DND-41 (cell line): ENCODE measurements at regions not wholly inside any gene's neighbourhood (a gene's known extent, or its start where the extent isn't known, plus 50 kb on each side); places are given as distances from the start of the nearest gene placed in this dataset.

Experiments used
- EZH2 ChIP-seq: IDR thresholded peaks from 3 replicates; pipeline ENCODE4 v1.6.1; 2012; ENCODE audit warnings: borderline replicate concordance, low read depth, mild to moderate bottlenecking, moderate library complexity, low read length, inconsistent platforms; ENCODE audit not compliant: severe bottlenecking
- TF ChIP-seq, protein P1 (sequence below): IDR thresholded peaks from 2 replicates; pipeline ENCODE4 v1.5.1; 2012; ENCODE audit warnings: borderline replicate concordance, low read length, moderate library complexity, mild to moderate bottlenecking; ENCODE audit not compliant: poor library complexity, severe bottlenecking; ENCODE audit errors: extremely low read depth

DNA sequence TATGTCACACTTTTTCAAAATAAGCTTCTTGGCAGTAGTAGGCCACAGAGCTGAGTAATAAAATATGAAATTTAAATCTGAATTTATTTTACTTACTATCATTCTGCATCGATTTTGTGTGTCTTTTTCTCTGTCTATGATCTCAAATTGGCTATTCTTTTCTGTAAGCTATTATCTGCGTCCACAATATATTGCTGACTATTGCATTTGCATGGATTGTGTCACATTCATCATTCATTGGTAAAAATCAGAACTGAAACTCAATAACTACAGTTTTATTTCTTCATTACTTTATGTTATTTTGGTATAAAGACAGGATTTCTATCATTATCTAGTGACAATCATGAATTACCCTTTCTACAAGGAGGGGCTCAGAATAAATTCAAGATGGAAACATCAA, 154.8 kb upstream of the AGR3 start:
- TF ChIP-seq, protein P1, sequence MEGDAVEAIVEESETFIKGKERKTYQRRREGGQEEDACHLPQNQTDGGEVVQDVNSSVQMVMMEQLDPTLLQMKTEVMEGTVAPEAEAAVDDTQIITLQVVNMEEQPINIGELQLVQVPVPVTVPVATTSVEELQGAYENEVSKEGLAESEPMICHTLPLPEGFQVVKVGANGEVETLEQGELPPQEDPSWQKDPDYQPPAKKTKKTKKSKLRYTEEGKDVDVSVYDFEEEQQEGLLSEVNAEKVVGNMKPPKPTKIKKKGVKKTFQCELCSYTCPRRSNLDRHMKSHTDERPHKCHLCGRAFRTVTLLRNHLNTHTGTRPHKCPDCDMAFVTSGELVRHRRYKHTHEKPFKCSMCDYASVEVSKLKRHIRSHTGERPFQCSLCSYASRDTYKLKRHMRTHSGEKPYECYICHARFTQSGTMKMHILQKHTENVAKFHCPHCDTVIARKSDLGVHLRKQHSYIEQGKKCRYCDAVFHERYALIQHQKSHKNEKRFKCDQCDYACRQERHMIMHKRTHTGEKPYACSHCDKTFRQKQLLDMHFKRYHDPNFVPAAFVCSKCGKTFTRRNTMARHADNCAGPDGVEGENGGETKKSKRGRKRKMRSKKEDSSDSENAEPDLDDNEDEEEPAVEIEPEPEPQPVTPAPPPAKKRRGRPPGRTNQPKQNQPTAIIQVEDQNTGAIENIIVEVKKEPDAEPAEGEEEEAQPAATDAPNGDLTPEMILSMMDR: no peak
- no peak for TF ChIP-seq EZH2
